ENCODE measurements at regions not wholly inside any gene's neighbourhood (a gene's known extent, or its start where the extent isn't known, plus 50 kb on each side); places are given as distances from the start of the nearest gene placed in this dataset.

- Histone ChIP-seq H3K4me3 (ENCODE audit: low read length in 2 of 2) (no peak overlapping the region), H3K27ac (ENCODE audit: low read depth in 2 of 2, low read length in 2 of 2) (no peak overlapping the region), H3K9ac (ENCODE audit: low read depth in 1 of 2, low read length in 2 of 2) (no peak overlapping the region), H3K4me1 (ENCODE audit: control insufficient read depth in 2 of 2, insufficient read depth in 2 of 2, low read length in 2 of 2) (no peaks in the 10 kb centered on the region), H3K9me3 (ENCODE audit: control insufficient read depth in 2 of 2, low read length in 2 of 2) (no peaks in the 10 kb centered on the region), H3K36me3 (ENCODE audit: control insufficient read depth in 2 of 2, insufficient read depth in 2 of 2, low read length in 2 of 2) (no peaks in the 10 kb centered on the region), H3K27me3 (ENCODE audit: control insufficient read depth in 2 of 2, insufficient read depth in 2 of 2, low read length in 2 of 2) (no peaks in the 10 kb centered on the region)
Measured at GRCh38 chr1:14298806-14299205, 299.7 kb upstream of the KAZN start.

GRCh38 chr1:14300991-14301703, 297.3 kb upstream of the KAZN start:
- Histone ChIP-seq H3K4me1 (ENCODE audit: control insufficient read depth in 2 of 2, insufficient read depth in 2 of 2, low read length in 2 of 2) (no peaks in the 10 kb centered on the region), H3K9ac (ENCODE audit: low read depth in 1 of 2, low read length in 2 of 2) (no peak overlapping the region), H3K4me3 (ENCODE audit: low read length in 2 of 2) (no peak overlapping the region), H3K36me3 (ENCODE audit: control insufficient read depth in 2 of 2, insufficient read depth in 2 of 2, low read length in 2 of 2) (no peaks in the 10 kb centered on the region), H3K9me3 (ENCODE audit: control insufficient read depth in 2 of 2, low read length in 2 of 2) (no peaks in the 10 kb centered on the region), H3K27ac (ENCODE audit: low read depth in 2 of 2, low read length in 2 of 2) (no peak overlapping the region), H3K27me3 (ENCODE audit: control insufficient read depth in 2 of 2, insufficient read depth in 2 of 2, low read length in 2 of 2) (no peaks in the 10 kb centered on the region)

- Histone ChIP-seq H3K9ac (ENCODE audit: low read depth in 1 of 2, low read length in 2 of 2) (no peak overlapping the region), H3K36me3 (ENCODE audit: control insufficient read depth in 2 of 2, insufficient read depth in 2 of 2, low read length in 2 of 2) (no peaks in the 10 kb centered on the region), H3K27ac (ENCODE audit: low read depth in 2 of 2, low read length in 2 of 2) (no peak overlapping the region), H3K27me3 (ENCODE audit: control insufficient read depth in 2 of 2, insufficient read depth in 2 of 2, low read length in 2 of 2) (no peaks in the 10 kb centered on the region), H3K4me3 (ENCODE audit: low read length in 2 of 2) (no peak overlapping the region), H3K9me3 (ENCODE audit: control insufficient read depth in 2 of 2, low read length in 2 of 2) (no peaks in the 10 kb centered on the region), H3K4me1 (ENCODE audit: control insufficient read depth in 2 of 2, insufficient read depth in 2 of 2, low read length in 2 of 2) (no peaks in the 10 kb centered on the region)
Measured at GRCh38 chr1:14301704-14302024, 296.8 kb upstream of the KAZN start.

- Histone ChIP-seq H3K27me3 (ENCODE audit: control insufficient read depth in 2 of 2, insufficient read depth in 2 of 2, low read length in 2 of 2) (no peaks in the 10 kb centered on the region), H3K4me1 (ENCODE audit: control insufficient read depth in 2 of 2, insufficient read depth in 2 of 2, low read length in 2 of 2) (no peaks in the 10 kb centered on the region), H3K4me3 (ENCODE audit: low read length in 2 of 2) (no peak overlapping the region), H3K27ac (ENCODE audit: low read depth in 2 of 2, low read length in 2 of 2) (no peak overlapping the region), H3K36me3 (ENCODE audit: control insufficient read depth in 2 of 2, insufficient read depth in 2 of 2, low read length in 2 of 2) (no peaks in the 10 kb centered on the region), H3K9ac (ENCODE audit: low read depth in 1 of 2, low read length in 2 of 2) (no peak overlapping the region), H3K9me3 (ENCODE audit: control insufficient read depth in 2 of 2, low read length in 2 of 2) (no peaks in the 10 kb centered on the region)
Measured at GRCh38 chr1:14302025-14302424, 296.5 kb upstream of the KAZN start.

GRCh38 chr1:14303011-14303410, 295.5 kb upstream of the KAZN start:
- Histone ChIP-seq H3K27ac (ENCODE audit: low read depth in 2 of 2, low read length in 2 of 2) (no peak overlapping the region), H3K9me3 (ENCODE audit: control insufficient read depth in 2 of 2, low read length in 2 of 2) (no peaks in the 10 kb centered on the region), H3K9ac (ENCODE audit: low read depth in 1 of 2, low read length in 2 of 2) (no peak overlapping the region), H3K4me1 (ENCODE audit: control insufficient read depth in 2 of 2, insufficient read depth in 2 of 2, low read length in 2 of 2) (no peaks in the 10 kb centered on the region), H3K4me3 (ENCODE audit: low read length in 2 of 2) (no peak overlapping the region), H3K27me3 (ENCODE audit: control insufficient read depth in 2 of 2, insufficient read depth in 2 of 2, low read length in 2 of 2) (no peaks in the 10 kb centered on the region), H3K36me3 (ENCODE audit: control insufficient read depth in 2 of 2, insufficient read depth in 2 of 2, low read length in 2 of 2) (no peaks in the 10 kb centered on the region)

GRCh38 chr1:14304381-14304865, 294.1 kb upstream of the KAZN start:
- Histone ChIP-seq H3K36me3 (ENCODE audit: control insufficient read depth in 2 of 2, insufficient read depth in 2 of 2, low read length in 2 of 2) (no peaks in the 10 kb centered on the region), H3K9me3 (ENCODE audit: control insufficient read depth in 2 of 2, low read length in 2 of 2) (no peaks in the 10 kb centered on the region), H3K4me3 (ENCODE audit: low read length in 2 of 2) (no peak overlapping the region), H3K27ac (ENCODE audit: low read depth in 2 of 2, low read length in 2 of 2) (no peak overlapping the region), H3K27me3 (ENCODE audit: control insufficient read depth in 2 of 2, insufficient read depth in 2 of 2, low read length in 2 of 2) (no peaks in the 10 kb centered on the region), H3K4me1 (ENCODE audit: control insufficient read depth in 2 of 2, insufficient read depth in 2 of 2, low read length in 2 of 2) (no peaks in the 10 kb centered on the region), H3K9ac (ENCODE audit: low read depth in 1 of 2, low read length in 2 of 2) (no peak overlapping the region)

- H3K27ac ChIP-seq (ENCODE audit: low read depth in 2 of 2, low read length in 2 of 2), result no peak overlapping the region
- H3K36me3 ChIP-seq (ENCODE audit: control insufficient read depth in 2 of 2, insufficient read depth in 2 of 2, low read length in 2 of 2), result no peaks in the 10 kb centered on the region
- H3K27me3 ChIP-seq (ENCODE audit: control insufficient read depth in 2 of 2, insufficient read depth in 2 of 2, low read length in 2 of 2), result no peaks in the 10 kb centered on the region
- no peaks in the 10 kb centered on the region for H3K4me1 ChIP-seq (ENCODE audit: control insufficient read depth in 2 of 2, insufficient read depth in 2 of 2, low read length in 2 of 2)
- no peaks in the 10 kb centered on the region for H3K9me3 ChIP-seq (ENCODE audit: control insufficient read depth in 2 of 2, low read length in 2 of 2)
- no peak overlapping the region for H3K9ac ChIP-seq (ENCODE audit: low read depth in 1 of 2, low read length in 2 of 2)
- H3K4me3 ChIP-seq (ENCODE audit: low read length in 2 of 2), result no peak overlapping the region
Measured at GRCh38 chr1:14308460-14308859, 290.0 kb upstream of the KAZN start.

- Histone ChIP-seq H3K4me3 (ENCODE audit: low read length in 2 of 2) (no peak overlapping the region), H3K9me3 (ENCODE audit: control insufficient read depth in 2 of 2, low read length in 2 of 2) (no peaks in the 10 kb centered on the region), H3K27me3 (ENCODE audit: control insufficient read depth in 2 of 2, insufficient read depth in 2 of 2, low read length in 2 of 2) (no peaks in the 10 kb centered on the region)
Measured at GRCh38 chr1:14309984-14310383, 288.5 kb upstream of the KAZN start.

GRCh38 chr1:14310476-14310875, 288.0 kb upstream of the KAZN start:
- no peaks in the 10 kb centered on the region for H3K27me3 ChIP-seq (ENCODE audit: control insufficient read depth in 2 of 2, insufficient read depth in 2 of 2, low read length in 2 of 2)
- H3K9me3 ChIP-seq (ENCODE audit: control insufficient read depth in 2 of 2, low read length in 2 of 2), result no peaks in the 10 kb centered on the region
- no peak overlapping the region for H3K4me3 ChIP-seq (ENCODE audit: low read length in 2 of 2)
- H3K27ac ChIP-seq (ENCODE audit: low read depth in 2 of 2, low read length in 2 of 2), result no peak overlapping the region
- no peak overlapping the region for H3K9ac ChIP-seq (ENCODE audit: low read depth in 1 of 2, low read length in 2 of 2)
- H3K4me1 ChIP-seq (ENCODE audit: control insufficient read depth in 2 of 2, insufficient read depth in 2 of 2, low read length in 2 of 2), result no peaks in the 10 kb centered on the region
- no peaks in the 10 kb centered on the region for H3K36me3 ChIP-seq (ENCODE audit: control insufficient read depth in 2 of 2, insufficient read depth in 2 of 2, low read length in 2 of 2)

More at GRCh38 chr1:14309984-14310383, 288.5 kb upstream of the KAZN start:
- no peaks in the 10 kb centered on the region for H3K4me1 ChIP-seq (ENCODE audit: control insufficient read depth in 2 of 2, insufficient read depth in 2 of 2, low read length in 2 of 2)
- no peak overlapping the region for H3K27ac ChIP-seq (ENCODE audit: low read depth in 2 of 2, low read length in 2 of 2)
- H3K9ac ChIP-seq (ENCODE audit: low read depth in 1 of 2, low read length in 2 of 2), result no peak overlapping the region
- H3K36me3 ChIP-seq (ENCODE audit: control insufficient read depth in 2 of 2, insufficient read depth in 2 of 2, low read length in 2 of 2), result no peaks in the 10 kb centered on the region

DNA sequence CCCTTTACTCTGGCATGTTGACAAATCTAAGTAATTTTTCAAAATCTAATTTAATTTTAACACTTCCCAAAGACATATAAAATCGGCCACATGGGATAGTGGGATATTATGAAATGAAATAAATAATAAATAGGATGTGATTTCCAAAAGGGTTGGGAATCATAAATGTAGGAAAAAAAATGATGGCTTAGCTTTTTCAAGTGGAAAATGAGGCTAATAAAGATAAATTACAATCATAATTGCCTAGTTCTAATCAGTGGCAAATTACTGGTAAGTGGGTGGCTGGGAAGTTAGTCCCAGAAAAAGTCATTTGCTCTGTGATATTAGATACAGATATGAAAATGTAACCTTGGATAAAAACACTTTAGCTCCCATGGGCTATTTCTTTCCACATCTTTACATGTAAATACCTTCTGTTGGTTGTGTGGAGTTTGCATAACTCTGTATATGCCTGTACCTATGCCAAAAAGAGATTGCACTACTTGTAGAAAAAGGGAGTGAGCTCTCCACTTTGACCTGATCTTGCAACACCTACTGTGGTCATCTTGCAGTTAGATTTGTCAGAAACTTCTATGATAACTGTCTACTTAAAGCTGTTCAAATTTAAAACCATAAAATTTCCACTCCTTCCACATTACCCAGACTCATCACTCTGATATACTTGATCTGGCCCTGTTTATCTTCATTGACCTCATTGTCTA, 284.6 kb upstream of the KAZN start:
- Histone ChIP-seq H3K27ac (ENCODE audit: low read depth in 2 of 2, low read length in 2 of 2) (no peak overlapping the region), H3K4me3 (ENCODE audit: low read length in 2 of 2) (no peak overlapping the region), H3K4me1 (ENCODE audit: control insufficient read depth in 2 of 2, insufficient read depth in 2 of 2, low read length in 2 of 2) (no peaks in the 10 kb centered on the region), H3K9ac (ENCODE audit: low read depth in 1 of 2, low read length in 2 of 2) (no peak overlapping the region), H3K9me3 (ENCODE audit: control insufficient read depth in 2 of 2, low read length in 2 of 2) (no peaks in the 10 kb centered on the region), H3K27me3 (ENCODE audit: control insufficient read depth in 2 of 2, insufficient read depth in 2 of 2, low read length in 2 of 2) (no peaks in the 10 kb centered on the region), H3K36me3 (ENCODE audit: control insufficient read depth in 2 of 2, insufficient read depth in 2 of 2, low read length in 2 of 2) (no peaks in the 10 kb centered on the region)
